ENCODE measurements at regions not wholly inside any gene's neighbourhood (a gene's known extent, or its start where the extent isn't known, plus 50 kb on each side); places are given as distances from the start of the nearest gene placed in this dataset.

GRCh38 chr10:105356626-105357025, 715.5 kb downstream of the SORCS3 start:
- POLR2A ChIA-PET = no interaction called here
- H3K27ac ChIP-seq (ENCODE audit: low read depth, low read length, poor library complexity, severe bottlenecking) = no peak overlapping the region
- no peak for DNase-seq (ENCODE audit: low spot score)
- no peaks in the 10 kb centered on the region for H3K9me3 ChIP-seq (ENCODE audit: low read length)
- H3K36me3 ChIP-seq (ENCODE audit: insufficient read depth, low read length) = no peaks in the 10 kb centered on the region
- H3K4me1 ChIP-seq (ENCODE audit: insufficient read depth, low read length, poor library complexity, severe bottlenecking) = no peaks in the 10 kb centered on the region
- H3K4me2 ChIP-seq (ENCODE audit: low read length) = no peak overlapping the region
- no TSS peak for BruUV-seq (replicated peaks)
- H3K4me3 ChIP-seq (ENCODE audit: low read depth, low read length, poor library complexity, severe bottlenecking) = no peak overlapping the region
- TF ChIP-seq EZH2phosphoT487 (IDR thresholded peaks at IDR 0.05; ENCODE audit: borderline replicate concordance, low read depth, low read length) = no peak
- TF ChIP-seq CTCF (conservative IDR thresholded peaks at IDR 0.05; ENCODE audit: low read length) = no peak
- no peaks in the 10 kb centered on the region for H3K9me2 ChIP-seq (ENCODE audit: insufficient read depth, low read length)
- intact Hi-C loops (cut with micrococcal nuclease; ENCODE audit: unreplicated experiment) = no loop called here
- no peaks in the 10 kb centered on the region for H3K79me2 ChIP-seq (ENCODE audit: insufficient read depth, low read depth, low read length)
- no peak overlapping the region for H2AFZ ChIP-seq (ENCODE audit: low read length)
- CTCF ChIA-PET (ENCODE audit: unreplicated experiment) = no interaction called here
- H4K20me1 ChIP-seq (ENCODE audit: insufficient read depth, low read length) = no peaks in the 10 kb centered on the region

- Histone ChIP-seq H2AFZ (ENCODE audit: low read length) (no peak overlapping the region), H3K27ac (ENCODE audit: low read depth, low read length, poor library complexity, severe bottlenecking) (no peak overlapping the region), H3K9me3 (ENCODE audit: low read length) (no peaks in the 10 kb centered on the region), H3K79me2 (ENCODE audit: insufficient read depth, low read depth, low read length) (no peaks in the 10 kb centered on the region), H3K4me3 (ENCODE audit: low read depth, low read length, poor library complexity, severe bottlenecking) (no peak overlapping the region), H3K36me3 (ENCODE audit: insufficient read depth, low read length) (no peaks in the 10 kb centered on the region), H4K20me1 (ENCODE audit: insufficient read depth, low read length) (no peaks in the 10 kb centered on the region), H3K9me2 (ENCODE audit: insufficient read depth, low read length) (no peaks in the 10 kb centered on the region), H3K4me1 (ENCODE audit: insufficient read depth, low read length, poor library complexity, severe bottlenecking) (no peaks in the 10 kb centered on the region), H3K4me2 (ENCODE audit: low read length) (no peak overlapping the region)
- intact Hi-C loops (cut with micrococcal nuclease; ENCODE audit: unreplicated experiment) = no loop called here
- no peak for TF ChIP-seq EZH2phosphoT487 (IDR thresholded peaks at IDR 0.05; ENCODE audit: borderline replicate concordance, low read depth, low read length)
- no peak for TF ChIP-seq CTCF (conservative IDR thresholded peaks at IDR 0.05; ENCODE audit: low read length)
- DNase-seq (ENCODE audit: low spot score) = no peak
- POLR2A ChIA-PET = no interaction called here
- CTCF ChIA-PET (ENCODE audit: unreplicated experiment) = no interaction called here
- BruUV-seq (replicated peaks) = no TSS peak
These were observed 712.9 kb downstream of the SORCS3 start for GRCh38 chr10:105354010-105354409.

DNA sequence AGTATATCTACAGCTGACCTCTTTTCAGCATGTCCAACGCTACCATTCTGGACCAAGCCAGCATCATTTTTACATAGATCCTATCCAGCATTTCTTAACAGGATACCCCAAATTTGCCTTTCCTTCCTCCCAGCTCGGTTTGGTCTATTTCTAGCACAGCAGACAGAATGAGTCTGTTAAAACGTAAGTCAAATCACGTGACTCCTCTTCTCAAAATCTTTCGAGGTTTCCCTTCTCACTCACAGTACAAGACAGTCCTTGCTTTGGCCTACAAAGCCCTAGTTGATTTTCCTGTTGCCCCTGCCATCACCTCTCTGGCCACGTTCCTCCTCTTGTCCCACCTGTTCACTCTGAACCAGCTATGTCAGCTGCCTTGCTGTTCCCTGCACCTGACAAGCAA, 711.7 kb downstream of the SORCS3 start:
- TF ChIP-seq EZH2phosphoT487 (IDR thresholded peaks at IDR 0.05; ENCODE audit: borderline replicate concordance, low read depth, low read length) = no peak
- no peak for TF ChIP-seq CTCF (conservative IDR thresholded peaks at IDR 0.05; ENCODE audit: low read length)
- no peaks in the 10 kb centered on the region for H3K9me3 ChIP-seq (ENCODE audit: low read length)
- ChIA-PET CTCF (ENCODE audit: unreplicated experiment) (no interaction called here), POLR2A (no interaction called here)
- no peaks in the 10 kb centered on the region for H3K79me2 ChIP-seq (ENCODE audit: insufficient read depth, low read depth, low read length)
- H3K9me2 ChIP-seq (ENCODE audit: insufficient read depth, low read length) = no peaks in the 10 kb centered on the region
- no TSS peak for BruUV-seq (replicated peaks)
- H4K20me1 ChIP-seq (ENCODE audit: insufficient read depth, low read length) = no peaks in the 10 kb centered on the region
- no peak overlapping the region for H2AFZ ChIP-seq (ENCODE audit: low read length)
- no peak overlapping the region for H3K4me2 ChIP-seq (ENCODE audit: low read length)
- H3K4me3 ChIP-seq (ENCODE audit: low read depth, low read length, poor library complexity, severe bottlenecking) = no peak overlapping the region
- H3K27ac ChIP-seq (ENCODE audit: low read depth, low read length, poor library complexity, severe bottlenecking) = no peak overlapping the region
- intact Hi-C loops (cut with micrococcal nuclease; ENCODE audit: unreplicated experiment) = no loop called here
- no peaks in the 10 kb centered on the region for H3K4me1 ChIP-seq (ENCODE audit: insufficient read depth, low read length, poor library complexity, severe bottlenecking)
- no peaks in the 10 kb centered on the region for H3K36me3 ChIP-seq (ENCODE audit: insufficient read depth, low read length)
- no peak for DNase-seq (ENCODE audit: low spot score)
